Nephron progenitor cell (in vitro differentiated cells): ENCODE measurements at regions not wholly inside any gene's neighbourhood (a gene's known extent, or its start where the extent isn't known, plus 50 kb on each side); places are given as distances from the start of the nearest gene placed in this dataset.
"Not testable (repeated sequence)": the region's sequence is repeated elsewhere in the genome, so short reads cannot be mapped to it uniquely, and the experiment has no call there.

Experiments
- DNase-seq: peaks from one replicate; pipeline ENCODE4 v3.0.0; 2021
- H3K27ac Mint-ChIP-seq: 2 replicates; pipeline ENCODE4 v1.8.0; 2021; ENCODE audit warnings: mild to moderate bottlenecking, moderate library complexity, mixed read lengths
- H3K27me3 Mint-ChIP-seq: 2 replicates; pipeline ENCODE4 v1.8.0; 2021; ENCODE audit warnings: mild to moderate bottlenecking, low read depth, mixed read lengths; ENCODE audit not compliant: poor library complexity
- H3K36me3 Mint-ChIP-seq: 2 replicates; pipeline ENCODE4 v1.8.0; 2021; ENCODE audit warnings: low read depth, mixed read lengths
- H3K4me1 Mint-ChIP-seq: 2 replicates; pipeline ENCODE4 v1.8.0; 2021; ENCODE audit warnings: mixed read lengths
- H3K4me3 Mint-ChIP-seq: 2 replicates; pipeline ENCODE4 v1.8.0; 2021; ENCODE audit warnings: mild to moderate bottlenecking, moderate library complexity, mixed read lengths
- H3K9me3 Mint-ChIP-seq: 2 replicates; pipeline ENCODE4 v1.8.0; 2021; ENCODE audit warnings: mild to moderate bottlenecking, moderate library complexity, mixed read lengths
- CTCF ChIP-seq: fragments of 200-600 bp; sonication (generic); IDR thresholded peaks from 2 replicates; pipeline ENCODE4 v1.5.0; 2021; ENCODE audit warnings: antibody characterized with exemption

- H3K9me3 Mint-ChIP-seq: peaks cover 54% of the 10 kb centered on the region
- no peaks in the 10 kb centered on the region for H3K36me3 Mint-ChIP-seq
- no peak overlapping the region for H3K4me3 Mint-ChIP-seq
- TF ChIP-seq CTCF: no peak
- H3K27me3 Mint-ChIP-seq: no peaks in the 10 kb centered on the region
- no peak overlapping the region for H3K27ac Mint-ChIP-seq
- no peak for DNase-seq
- H3K4me1 Mint-ChIP-seq: no peaks in the 10 kb centered on the region
These were observed 825.4 kb downstream of the KCNJ18 start for GRCh38 chr17:22517716-22518115.

- Mint-ChIP-seq H3K9me3 (peaks cover 49% of the 10 kb centered on the region), H3K27me3 (no peaks in the 10 kb centered on the region), H3K4me3 (no peak overlapping the region), H3K4me1 (no peaks in the 10 kb centered on the region), H3K36me3 (no peaks in the 10 kb centered on the region), H3K27ac (no peak overlapping the region)
- TF ChIP-seq CTCF: no peak
- DNase-seq: no peak
These were observed 825.9 kb downstream of the KCNJ18 start for GRCh38 chr17:22518185-22518584.

- H3K4me1 Mint-ChIP-seq, H3K27ac Mint-ChIP-seq, H3K4me3 Mint-ChIP-seq: not testable (repeated sequence)
These were observed 856.5 kb downstream of the KCNJ18 start for GRCh38 chr17:22548873-22549272.

GRCh38 chr17:22551695-22552415 is 859.5 kb downstream of the KCNJ18 start:
- H3K4me1 Mint-ChIP-seq, H3K36me3 Mint-ChIP-seq, DNase-seq, H3K27ac Mint-ChIP-seq, H3K27me3 Mint-ChIP-seq, H3K4me3 Mint-ChIP-seq: not testable (repeated sequence)
- H3K9me3 Mint-ChIP-seq: peaks cover 31% of the 10 kb centered on the region

More at GRCh38 chr17:22548873-22549272, 856.5 kb downstream of the KCNJ18 start:
- H3K27me3 Mint-ChIP-seq, H3K36me3 Mint-ChIP-seq, DNase-seq: not testable (repeated sequence)
- H3K9me3 Mint-ChIP-seq: peaks cover 14% of the 10 kb centered on the region

- DNase-seq: no peak
- no peak for TF ChIP-seq CTCF
- peaks cover 8% of the 10 kb centered on the region for H3K36me3 Mint-ChIP-seq
- H3K4me1 Mint-ChIP-seq: no peaks in the 10 kb centered on the region
- no peak overlapping the region for H3K27ac Mint-ChIP-seq
- peaks cover 78% of the 10 kb centered on the region for H3K9me3 Mint-ChIP-seq
- H3K4me3 Mint-ChIP-seq: no peak overlapping the region
- no peaks in the 10 kb centered on the region for H3K27me3 Mint-ChIP-seq
These were observed 877.3 kb downstream of the KCNJ18 start for GRCh38 chr17:22569459-22570143.

GRCh38 chr17:22570144-22570845 is 878.0 kb downstream of the KCNJ18 start:
- Mint-ChIP-seq H3K9me3 (peaks cover 78% of the 10 kb centered on the region), H3K27me3 (no peaks in the 10 kb centered on the region), H3K27ac (no peak overlapping the region), H3K36me3 (peaks cover 8% of the 10 kb centered on the region), H3K4me3 (no peak overlapping the region), H3K4me1 (no peaks in the 10 kb centered on the region)
- DNase-seq: no peak
- TF ChIP-seq CTCF: no peak
